Suppressor macrophage treated with lipopolysaccharide for 4 hours (primary cell): ENCODE measurements at regions not wholly inside any gene's neighbourhood (a gene's known extent, or its start where the extent isn't known, plus 50 kb on each side); places are given as distances from the start of the nearest gene placed in this dataset.

ENCODE experiments used
- DNase-seq: peaks from one replicate; pipeline ENCODE4 v3.0.0-alpha.2; 2020

- DNase-seq = peak; percentile 64
These were observed 1146.3 kb downstream of the MAT2B start for GRCh38 chr5:164651546-164652275.

- peak; percentile 62 for DNase-seq
These were observed 1146.8 kb downstream of the MAT2B start for GRCh38 chr5:164652276-164652660.

- DNase-seq = no peak
These were observed 1158.0 kb downstream of the MAT2B start for GRCh38 chr5:164663198-164663989.

- DNase-seq = no peak
These were observed 1166.2 kb downstream of the MAT2B start for GRCh38 chr5:164671640-164672039.

GRCh38 chr5:164672205-164672604, 1166.8 kb downstream of the MAT2B start:
- DNase-seq = no peak

GRCh38 chr5:164672931-164673694, 1167.7 kb downstream of the MAT2B start:
- peak; percentile 16 for DNase-seq

DNA sequence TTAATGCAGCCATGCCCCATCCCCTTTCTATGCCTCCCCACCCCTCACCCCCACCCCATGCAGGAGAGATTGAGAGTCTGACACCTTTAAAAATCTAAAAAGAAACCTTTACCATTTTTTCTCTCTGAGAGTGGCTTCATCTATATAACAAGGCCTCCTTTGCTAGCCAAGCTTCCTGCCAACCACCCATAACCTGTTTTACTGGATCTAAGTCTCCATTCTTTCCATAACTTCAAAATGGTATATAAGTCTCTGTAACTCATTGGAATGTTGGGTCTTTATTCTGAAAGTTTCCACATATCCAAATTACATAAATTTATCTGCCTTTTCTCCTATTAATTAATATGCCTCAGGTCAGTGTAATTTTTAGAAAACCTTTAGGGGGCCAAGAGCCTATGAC, 1174.0 kb downstream of the MAT2B start:
- no peak for DNase-seq

DNA sequence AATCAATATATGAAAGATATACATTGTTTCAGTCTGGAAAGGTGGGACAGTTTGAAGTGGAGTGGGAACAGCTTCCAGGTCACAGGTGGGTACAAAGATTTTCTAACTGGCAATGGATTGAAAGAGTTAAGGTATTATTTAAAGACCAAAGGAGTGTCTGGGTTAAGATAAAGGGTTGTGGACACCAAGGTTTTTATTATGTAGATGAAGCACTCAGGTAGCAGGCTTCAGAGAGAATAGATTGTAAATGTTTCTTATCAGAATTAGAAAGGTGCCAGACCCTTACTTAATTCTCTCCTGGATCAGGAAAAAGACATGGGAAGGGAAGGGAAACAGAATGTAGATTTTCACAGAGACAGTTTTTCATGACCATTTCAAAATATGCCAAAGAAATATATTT, 1174.8 kb downstream of the MAT2B start:
- DNase-seq = no peak

DNA sequence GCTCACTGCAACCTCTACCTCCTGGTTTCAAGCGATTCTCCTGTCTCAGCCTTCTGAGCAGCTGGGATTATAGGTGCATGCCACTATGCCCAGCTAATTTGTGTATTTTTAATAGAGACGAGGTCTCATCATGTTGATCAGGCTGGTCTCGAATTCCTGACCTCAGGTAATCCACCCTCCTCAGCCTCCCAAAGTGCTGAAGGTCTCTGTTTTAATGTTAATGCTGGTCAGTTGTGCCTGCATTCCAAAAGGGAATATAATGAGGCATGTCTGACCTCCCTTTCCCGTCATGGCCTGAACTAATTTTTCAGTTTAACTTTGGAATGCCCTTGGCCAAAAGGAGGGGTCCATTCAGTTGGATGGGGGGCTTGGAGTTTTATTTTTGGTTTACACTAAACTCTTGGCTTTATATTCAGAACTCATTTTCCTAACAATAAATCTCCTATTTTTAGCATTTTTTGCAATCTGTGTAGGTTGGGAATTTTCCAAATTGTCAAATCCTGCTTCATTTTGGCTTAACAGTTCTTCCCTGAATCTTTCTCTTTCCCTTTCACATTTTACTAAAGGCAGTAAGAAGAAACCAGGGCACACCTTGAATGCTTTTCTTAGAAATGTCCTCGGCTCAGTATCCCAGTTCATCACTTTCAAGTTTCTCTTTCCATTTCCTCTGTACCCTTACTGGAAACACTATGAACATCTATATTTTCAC, 1175.5 kb downstream of the MAT2B start:
- DNase-seq = peak; percentile 2

DNA sequence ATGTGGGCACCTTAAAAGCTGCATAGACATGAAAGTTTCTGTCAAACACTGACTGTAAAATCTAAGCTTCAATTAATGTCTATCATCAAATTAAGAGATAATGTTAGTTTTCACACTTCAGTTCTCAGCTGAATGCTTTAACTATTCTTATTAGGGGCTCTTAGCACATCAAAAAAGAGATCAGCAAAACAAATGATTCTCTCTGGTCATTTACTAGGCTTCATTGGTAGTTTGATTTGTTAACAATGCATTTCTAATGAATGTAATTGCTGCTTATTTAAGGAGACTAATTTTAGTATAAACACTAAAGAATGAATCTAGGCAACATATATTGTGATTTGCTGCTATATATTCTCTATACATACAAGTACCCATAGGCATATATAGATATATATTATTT, 1182.0 kb downstream of the MAT2B start:
- no peak for DNase-seq

GRCh38 chr5:164688437-164688836, 1183.0 kb downstream of the MAT2B start:
- DNase-seq = no peak

- DNase-seq = no peak
These were observed 1203.4 kb downstream of the MAT2B start for GRCh38 chr5:164708831-164709230.

- DNase-seq = no peak
These were observed 1208.3 kb downstream of the MAT2B start for GRCh38 chr5:164713682-164714081.

DNA sequence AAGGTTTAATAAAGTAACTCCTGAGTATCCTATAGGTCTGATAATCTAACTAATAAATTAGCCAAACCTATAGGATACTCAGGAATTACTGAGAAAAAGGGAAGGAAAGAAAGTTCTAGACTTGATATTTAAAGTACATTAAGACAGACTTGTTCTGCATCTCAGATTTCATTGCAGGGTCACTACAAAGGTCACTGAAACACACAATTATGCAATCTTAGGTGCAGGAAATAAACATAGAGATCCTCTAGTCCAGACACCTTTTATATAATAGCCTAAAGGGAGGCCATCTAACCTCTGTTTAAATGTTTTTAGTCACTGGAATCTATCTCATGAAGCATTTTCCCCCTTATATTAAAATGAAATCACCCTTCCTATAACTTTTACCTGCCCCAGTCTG, 1215.7 kb downstream of the MAT2B start:
- DNase-seq = no peak

- no peak for DNase-seq
These were observed 1216.2 kb downstream of the MAT2B start for GRCh38 chr5:164721656-164722055.

DNA sequence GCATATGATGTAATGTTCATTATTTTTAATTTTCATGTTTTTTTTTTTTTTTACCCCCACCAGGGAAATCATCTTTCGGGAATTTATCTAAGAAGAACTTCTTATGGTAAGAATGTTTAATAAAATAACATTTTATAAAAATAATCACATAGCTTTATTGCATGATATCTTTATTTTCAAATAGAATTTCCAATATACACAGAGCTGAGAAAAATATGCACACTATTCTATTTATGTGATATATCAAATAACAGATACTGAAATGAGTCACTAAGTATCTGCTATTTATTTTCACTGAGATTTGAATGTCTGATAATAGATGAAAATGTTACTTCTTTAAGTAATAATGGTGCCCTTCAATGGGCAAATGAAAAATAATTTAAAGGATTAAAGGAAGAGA, 1217.3 kb downstream of the MAT2B start:
- DNase-seq = no peak

- no peak for DNase-seq
These were observed 1221.6 kb downstream of the MAT2B start for GRCh38 chr5:164727012-164727411.

- no peak for DNase-seq
These were observed 1223.3 kb downstream of the MAT2B start for GRCh38 chr5:164728733-164729132.

DNA sequence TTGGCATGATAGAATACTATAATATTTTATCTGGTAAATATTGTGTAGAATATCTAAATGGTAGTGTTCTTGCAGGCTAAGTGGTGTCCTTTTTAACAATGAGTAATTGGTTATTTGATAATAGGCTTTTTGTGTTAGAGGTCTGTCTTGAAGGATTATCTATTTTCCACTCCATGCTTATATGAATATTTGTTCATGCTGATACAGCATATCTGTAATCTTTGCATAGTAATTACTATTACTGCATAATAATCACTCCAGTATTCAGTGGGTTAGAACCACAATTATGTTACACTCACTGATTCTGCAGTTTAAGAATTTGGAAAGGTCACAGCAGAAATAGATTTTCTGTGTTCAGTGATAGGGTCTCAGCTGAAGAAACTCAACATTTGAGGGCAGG, 1229.9 kb downstream of the MAT2B start:
- no peak for DNase-seq

GRCh38 chr5:164741376-164741775, 1236.0 kb downstream of the MAT2B start:
- no peak for DNase-seq

- no peak for DNase-seq
These were observed 1236.6 kb downstream of the MAT2B start for GRCh38 chr5:164742025-164742424.

- DNase-seq = no peak
These were observed 1241.3 kb downstream of the MAT2B start for GRCh38 chr5:164746723-164747122.

GRCh38 chr5:164747371-164747770, 1242.0 kb downstream of the MAT2B start:
- no peak for DNase-seq
